Activated CD4-positive, alpha-beta T cell treated with anti-CD3 and anti-CD28 coated beads, Interleukin-2, Interleukin-4, amounts not matched to agents 100 ng/mL and 50 ng/mL, durations not matched to agents 16 hours and 8 hours (primary cell): ENCODE measurements at regions not wholly inside any gene's neighbourhood (a gene's known extent, or its start where the extent isn't known, plus 50 kb on each side); places are given as distances from the start of the nearest gene placed in this dataset.

Experiments
- DNase-seq: peaks from one replicate; pipeline ENCODE4 v3.0.0-alpha.2; 2020; ENCODE audit warnings: low spot score

DNA sequence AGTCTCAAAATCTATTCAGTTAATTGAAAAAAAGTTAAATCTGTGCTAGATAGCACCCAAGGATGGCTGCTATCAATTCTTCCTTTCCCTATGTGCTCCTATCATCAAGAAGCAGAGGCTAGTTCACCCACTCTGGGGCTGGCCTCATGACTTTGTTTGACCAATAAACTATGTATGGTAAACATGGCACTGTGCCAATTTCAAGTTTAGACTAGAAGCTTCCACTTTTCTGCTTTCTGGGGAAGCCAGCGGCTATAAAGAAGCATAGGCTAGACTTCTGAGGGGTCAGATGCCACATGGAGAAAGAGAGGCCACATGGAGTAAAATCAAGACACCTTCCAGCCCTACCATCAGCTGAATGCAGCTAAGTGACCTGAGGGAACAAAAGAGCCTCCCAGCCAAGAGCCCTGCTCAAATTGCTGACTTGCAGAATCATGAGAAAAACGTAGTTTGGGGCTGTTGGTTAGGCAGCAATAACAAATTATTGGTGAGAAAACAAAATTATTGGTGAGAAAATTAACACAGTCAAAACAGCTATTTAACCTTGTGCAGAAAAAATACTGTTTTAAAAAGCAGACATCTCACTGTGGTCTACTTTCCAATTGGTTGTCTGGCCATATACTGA lies 86.5 kb upstream of the SLC14A2 start:
- no peak for DNase-seq

GRCh38 chr18:45538444-45538843 lies 76.8 kb upstream of the SLC14A2 start:
- DNase-seq: no peak

DNA sequence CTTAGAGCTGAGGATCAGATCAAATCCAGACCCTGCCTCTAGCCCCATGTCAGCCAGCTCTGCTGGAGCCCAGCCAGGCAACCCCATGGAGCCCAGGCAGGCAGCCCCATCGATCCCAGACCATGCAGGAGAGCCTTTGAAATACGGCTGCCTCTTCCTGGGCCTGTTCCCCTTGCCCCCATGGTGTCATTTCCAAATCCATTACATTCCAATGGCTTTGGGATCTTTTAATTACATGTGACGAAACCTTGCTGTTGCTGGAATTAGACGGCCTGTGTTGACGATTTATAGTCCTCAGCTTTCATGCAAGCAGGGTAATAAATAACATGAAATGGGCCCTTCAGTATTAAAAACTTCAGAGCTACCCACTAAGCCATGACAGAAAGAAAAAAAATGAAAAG lies 75.8 kb upstream of the SLC14A2 start:
- no peak for DNase-seq

DNA sequence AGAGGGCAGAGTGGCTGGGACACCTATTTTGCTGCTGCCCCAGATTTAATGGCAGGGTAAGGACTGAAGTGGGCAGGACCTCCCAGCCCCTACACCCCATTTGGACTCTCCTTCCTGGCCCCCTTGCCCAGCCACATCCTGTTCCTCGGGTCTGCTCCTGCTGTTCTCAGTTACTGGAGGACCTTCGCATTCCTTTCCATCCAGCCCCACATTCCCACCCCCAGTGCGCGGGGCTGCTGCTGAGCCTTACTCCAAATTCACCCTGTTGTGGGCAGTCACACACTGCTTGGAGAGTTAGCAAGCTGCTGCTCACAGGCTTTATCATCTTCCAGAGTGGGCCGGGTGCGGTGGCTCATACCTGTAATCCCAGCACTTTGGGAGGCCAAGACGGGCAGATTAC lies 75.2 kb upstream of the SLC14A2 start:
- DNase-seq: no peak

DNA sequence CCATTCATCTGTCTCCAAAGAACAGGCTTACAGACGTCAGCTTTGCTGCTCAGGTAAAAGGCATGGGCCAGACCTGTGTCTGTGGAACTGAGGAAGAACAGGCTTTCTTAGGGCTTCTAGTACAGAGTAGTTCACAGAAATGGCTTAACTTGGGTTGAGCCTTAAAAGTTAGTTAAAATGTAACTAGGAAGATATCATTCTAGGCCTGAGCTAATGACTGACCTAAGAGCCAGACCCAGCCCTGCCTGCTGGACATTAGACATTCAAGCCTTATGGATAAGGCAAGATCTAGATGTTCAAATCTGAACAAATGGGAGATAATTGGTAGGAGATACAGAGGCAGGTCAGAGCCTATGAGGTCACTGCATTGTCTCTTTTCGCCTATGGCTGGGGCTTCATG lies 73.9 kb upstream of the SLC14A2 start:
- no peak for DNase-seq

GRCh38 chr18:45542043-45542442 lies 73.2 kb upstream of the SLC14A2 start:
- DNase-seq: no peak

- no peak for DNase-seq
Observed at GRCh38 chr18:45547910-45548309, 67.4 kb upstream of the SLC14A2 start.

DNA sequence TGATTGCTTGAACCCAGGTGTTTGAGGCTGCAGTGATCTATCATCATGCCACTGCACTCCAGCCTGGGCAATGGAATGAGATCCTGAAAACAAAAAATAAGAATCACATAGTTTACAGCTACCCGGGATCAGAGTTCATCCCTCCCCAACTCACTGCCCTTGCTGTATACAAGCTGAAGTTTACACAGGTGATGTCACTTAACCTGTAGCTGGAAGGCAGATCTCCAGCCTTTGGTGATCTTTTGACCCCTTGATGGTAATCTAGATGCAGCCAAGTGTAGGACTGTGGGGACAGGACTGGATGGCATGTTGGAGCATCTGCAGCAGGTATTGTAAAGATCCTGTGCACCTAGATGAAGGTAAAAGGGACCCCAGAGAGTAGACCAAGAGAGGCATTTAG lies 66.7 kb upstream of the SLC14A2 start:
- no peak for DNase-seq

- no peak for DNase-seq
Observed at GRCh38 chr18:45549290-45549689, 66.0 kb upstream of the SLC14A2 start.

- DNase-seq: no peak
Observed at GRCh38 chr18:45551142-45551815, 64.0 kb upstream of the SLC14A2 start.

- no peak for DNase-seq
Observed at GRCh38 chr18:45553723-45554388, 61.4 kb upstream of the SLC14A2 start.

- no peak for DNase-seq
Observed at GRCh38 chr18:45554389-45554737, 60.9 kb upstream of the SLC14A2 start.

DNA sequence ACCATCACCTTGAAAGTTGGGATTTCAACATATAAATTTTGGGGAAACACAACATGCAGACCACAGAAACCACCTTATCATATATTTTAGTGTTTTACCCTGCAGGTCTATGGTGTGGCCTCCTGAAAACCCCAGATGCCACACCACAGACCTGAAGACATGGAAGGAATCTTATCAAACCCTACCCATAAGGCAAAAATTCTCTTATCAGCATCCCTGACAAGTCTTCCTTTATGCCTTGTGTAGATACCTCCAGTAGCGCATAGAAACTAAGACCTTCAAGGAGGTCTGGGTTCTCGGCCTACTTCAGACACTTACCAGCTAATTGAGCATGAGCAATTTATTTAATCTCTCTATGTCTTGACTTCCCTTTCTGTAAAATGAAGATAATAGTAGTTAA lies 59.1 kb upstream of the SLC14A2 start:
- no peak for DNase-seq

GRCh38 chr18:45557287-45557686 lies 58.0 kb upstream of the SLC14A2 start:
- DNase-seq: no peak

- no peak for DNase-seq
Observed at GRCh38 chr18:45557779-45558178, 57.5 kb upstream of the SLC14A2 start.

DNA sequence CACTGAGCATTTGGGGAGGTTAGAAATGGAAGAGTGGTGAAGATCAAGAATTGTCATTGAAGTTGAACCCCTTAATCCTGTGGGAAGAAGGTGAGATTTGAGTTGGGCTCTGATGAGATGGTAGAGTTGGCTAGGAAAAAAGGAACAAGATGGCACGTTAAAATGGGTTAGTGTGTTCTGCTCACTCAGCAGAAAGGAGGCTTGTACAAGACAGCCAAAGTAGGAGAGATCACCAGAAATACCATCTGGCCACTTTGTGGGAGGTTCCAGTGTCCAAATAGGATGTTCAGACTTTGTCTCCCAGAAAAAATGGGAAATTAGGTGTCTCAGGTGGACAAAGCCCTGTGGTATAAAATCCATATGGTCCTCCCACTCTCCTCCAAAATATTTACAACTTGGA lies 56.0 kb upstream of the SLC14A2 start:
- no peak for DNase-seq

GRCh38 chr18:45560870-45561269 lies 54.4 kb upstream of the SLC14A2 start:
- DNase-seq: no peak

GRCh38 chr18:45562567-45563479 lies 52.5 kb upstream of the SLC14A2 start:
- DNase-seq: no peak

- no peak for DNase-seq
Observed at GRCh38 chr18:45565280-45565970, 49.9 kb upstream of the SLC14A2 start.
